HEK293 (cell line): ENCODE measurements at regions not wholly inside any gene's neighbourhood (a gene's known extent, or its start where the extent isn't known, plus 50 kb on each side); places are given as distances from the start of the nearest gene placed in this dataset.

ENCODE experiments used
- BCL11B ChIP-seq: fragments of 450-650 bp; formaldehyde crosslinking; IDR thresholded peaks from 2 replicates; pipeline ENCODE4 v1.5.1; 2016; ENCODE audit warnings: low read depth, missing biosample characterization, missing genetic modification characterization
- CTCF ChIP-seq: fragments of 450-650 bp; formaldehyde crosslinking; IDR thresholded peaks from 2 replicates; pipeline ENCODE4 v1.5.1; 2016; ENCODE audit warnings: missing biosample characterization, missing genetic modification characterization
- HOXA7 ChIP-seq: sonication (generic); formaldehyde crosslinking; IDR thresholded peaks from 2 replicates; pipeline ENCODE4 v1.8.1; 2022; ENCODE audit warnings: missing genetic modification reagents, borderline replicate concordance
- PBX3 ChIP-seq: sonication (generic); formaldehyde crosslinking; IDR thresholded peaks from 2 replicates; pipeline ENCODE4 v1.8.1; 2022; ENCODE audit warnings: mild to moderate bottlenecking, moderate library complexity, missing genetic modification reagents

- TF ChIP-seq BCL11B (tag by site-specific recombination) (no peak), PBX3 (CRISPR knock-in tag) (no peak), HOXA7 (CRISPR knock-in tag) (no peak), CTCF (tag by site-specific recombination) (no peak)
Measured at GRCh38 chr12:114764510-114764909, 80.5 kb upstream of the TBX3 start.
